GF-D8 (cell line): ENCODE measurements at regions not wholly inside any gene's neighbourhood (a gene's known extent, or its start where the extent isn't known, plus 50 kb on each side); places are given as distances from the start of the nearest gene placed in this dataset.

Experiments
- DNase-seq: peaks from one replicate; lab custom pipeline; 2025; lab: John Stamatoyannopoulos, UW

DNA sequence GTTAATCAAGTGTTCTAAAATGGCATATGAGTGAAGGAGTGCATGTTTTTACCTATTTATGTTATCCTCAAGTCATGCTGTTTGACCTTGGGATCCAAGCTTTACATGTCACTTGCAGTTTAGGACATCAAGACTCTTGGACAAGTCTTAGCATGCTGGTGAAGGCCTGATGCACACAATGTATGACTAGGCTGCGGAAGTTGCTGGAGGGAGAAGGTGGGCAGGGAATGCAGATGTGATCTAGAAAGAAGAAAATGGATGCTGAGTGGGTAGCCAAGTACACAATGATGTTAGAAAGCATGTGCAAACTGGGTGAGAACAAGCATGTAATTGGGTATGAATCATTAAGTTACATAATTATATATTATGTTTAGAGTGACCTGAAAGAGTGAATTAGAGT lies 301.8 kb downstream of the BRINP2 start:
- DNase-seq = no peak

DNA sequence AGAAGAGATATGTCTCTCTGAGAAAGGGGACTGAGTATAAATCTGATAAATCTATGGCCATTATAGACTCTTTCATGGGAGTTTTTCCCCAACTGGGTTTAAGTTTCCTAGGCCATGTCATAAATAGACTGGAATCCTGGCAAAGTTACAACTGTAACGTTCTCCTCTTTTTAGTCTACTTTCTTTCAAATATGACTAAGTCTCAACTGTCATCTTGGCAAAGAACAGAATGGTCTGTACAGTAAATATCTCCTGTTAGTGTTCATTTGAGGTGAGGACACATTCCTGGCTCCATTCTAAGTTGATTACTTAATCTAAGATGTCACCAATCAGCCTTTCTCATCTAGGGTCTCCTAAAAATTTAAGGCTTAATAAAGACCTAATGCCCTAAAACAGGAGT lies 300.5 kb downstream of the BRINP2 start:
- DNase-seq = no peak

DNA sequence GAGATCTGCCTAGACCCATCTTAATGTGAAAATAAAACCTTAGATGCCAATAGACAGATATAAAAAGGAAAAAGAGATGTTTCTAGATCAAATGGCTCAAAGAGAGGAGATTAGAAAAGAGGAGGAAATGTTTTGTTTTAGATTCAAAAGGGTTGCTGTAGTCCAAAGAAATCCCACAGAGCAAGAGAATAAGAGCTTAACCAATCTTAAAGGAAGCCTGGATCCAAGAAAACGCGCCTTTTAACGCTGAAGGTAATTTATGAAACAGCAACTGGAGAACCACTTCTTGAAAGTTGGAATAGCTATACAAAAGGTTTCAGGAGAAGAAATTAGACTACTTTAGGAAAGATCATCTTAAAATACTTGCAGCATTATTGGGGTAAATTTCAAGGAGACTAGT lies 298.8 kb downstream of the BRINP2 start:
- DNase-seq = no peak

DNA sequence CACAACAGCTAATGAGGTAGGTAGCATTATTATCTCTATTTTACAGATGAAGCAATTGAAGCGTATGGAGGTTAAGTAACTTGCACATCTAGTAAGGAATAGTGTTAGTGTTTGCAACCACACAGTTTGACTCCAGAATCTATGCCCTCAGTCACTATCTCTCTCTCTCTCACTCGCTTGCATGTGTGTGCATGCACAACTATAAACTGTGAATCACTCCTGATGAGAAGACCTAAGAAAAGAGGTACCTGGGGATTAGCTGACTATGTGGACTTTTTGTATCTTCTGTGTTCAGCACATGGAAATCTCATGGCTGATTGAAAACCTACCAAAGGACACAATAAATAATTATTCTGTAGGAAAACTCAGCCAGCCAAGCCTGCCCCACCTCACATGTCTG lies 295.5 kb downstream of the BRINP2 start:
- DNase-seq = no peak

DNA sequence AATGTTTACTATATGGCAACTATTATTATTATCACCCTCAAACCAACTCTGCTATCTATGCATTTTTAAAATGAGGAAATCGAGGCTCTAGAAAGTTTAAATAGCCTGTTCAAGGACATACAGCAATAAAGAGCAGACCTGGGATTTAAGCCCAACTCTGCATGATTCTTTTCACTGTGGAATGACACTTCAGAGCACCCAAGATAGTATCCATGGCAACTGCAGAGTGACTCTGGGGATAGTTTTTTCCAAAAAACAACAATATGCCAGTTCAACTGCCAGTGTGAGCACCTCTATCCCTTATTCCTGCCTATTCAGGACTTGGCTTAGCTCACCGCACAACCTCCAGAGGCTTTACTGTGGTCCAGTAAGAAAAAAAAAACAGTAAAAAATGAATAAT lies 293.9 kb downstream of the BRINP2 start:
- no peak for DNase-seq

DNA sequence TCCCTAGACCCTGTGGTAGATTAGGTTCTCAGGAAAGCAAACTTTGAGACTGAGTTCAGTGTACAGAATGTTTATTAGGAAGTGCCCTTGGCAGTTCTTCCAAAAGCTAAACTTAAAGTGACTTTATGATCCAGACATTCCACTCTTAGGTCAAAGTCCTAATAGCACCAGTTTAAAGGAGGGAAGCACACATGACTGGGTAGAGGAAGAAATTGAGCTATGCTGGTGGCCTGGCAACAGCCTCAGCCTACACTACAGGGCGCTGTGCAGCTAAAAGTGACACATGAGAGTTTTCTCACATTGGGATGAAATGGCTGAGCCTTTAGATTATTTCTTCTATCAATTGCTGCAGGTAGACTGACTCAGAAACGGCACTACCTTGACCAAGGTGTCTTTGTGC lies 280.4 kb downstream of the BRINP2 start:
- no peak for DNase-seq

DNA sequence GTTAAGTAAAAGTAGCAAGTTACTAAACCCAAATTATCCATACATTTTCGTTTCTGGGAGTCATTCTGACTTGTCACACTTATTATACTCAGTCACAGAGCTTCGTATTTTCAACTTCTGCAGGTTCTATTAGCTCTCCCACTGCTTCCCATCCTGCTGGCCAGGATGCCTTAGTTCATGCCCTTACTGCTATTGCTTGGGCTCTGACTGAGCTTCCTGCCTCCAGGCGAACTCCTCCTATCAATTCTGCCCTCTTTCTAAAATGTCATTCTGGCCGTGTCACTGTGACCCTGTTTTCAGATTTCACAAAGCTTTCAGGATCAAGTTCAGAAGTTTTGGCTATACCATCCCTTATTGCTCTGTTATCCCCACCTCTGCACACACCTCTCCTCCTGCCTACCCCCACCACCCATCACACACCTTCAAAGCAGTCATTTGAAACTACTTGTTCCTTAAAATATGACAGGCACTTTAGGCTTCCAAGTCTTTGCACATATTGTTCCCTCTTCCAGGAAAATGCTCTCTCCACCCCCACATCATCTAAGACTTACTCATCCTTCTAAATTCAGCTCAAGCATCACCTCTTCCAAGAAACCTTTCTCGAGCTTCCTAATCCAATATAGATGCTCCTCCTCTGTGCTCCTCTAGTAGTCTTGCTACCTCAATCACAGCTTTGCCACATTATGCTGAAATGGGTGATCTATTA lies 278.0 kb downstream of the BRINP2 start:
- no peak for DNase-seq

DNA sequence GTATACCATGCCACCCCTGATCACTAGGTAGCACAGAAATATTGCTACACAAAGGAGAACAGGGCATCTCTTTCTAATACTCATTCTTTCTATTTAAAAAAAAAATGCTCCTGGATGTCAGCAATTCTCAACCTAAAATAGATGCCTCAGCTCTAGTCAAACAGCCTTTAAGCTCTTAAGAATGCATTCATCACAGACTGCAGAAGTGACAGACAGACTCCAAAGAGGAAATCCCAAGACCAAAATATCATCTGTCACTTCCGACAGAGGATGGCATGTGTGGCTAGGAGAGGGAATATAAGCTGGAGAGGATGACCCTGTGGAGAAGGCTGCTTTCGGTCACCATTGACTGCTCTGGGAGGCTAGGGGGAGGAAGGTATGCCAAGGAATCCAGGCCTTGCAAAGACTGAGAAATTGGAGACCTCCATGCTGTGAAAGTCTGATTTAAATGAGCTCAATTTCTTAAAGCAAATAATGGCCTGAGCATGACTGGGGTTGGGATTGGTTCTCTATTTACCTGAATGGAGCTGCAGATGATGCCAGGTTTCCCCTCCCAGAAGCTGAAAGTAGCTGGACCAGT lies 277.4 kb downstream of the BRINP2 start:
- DNase-seq = no peak

DNA sequence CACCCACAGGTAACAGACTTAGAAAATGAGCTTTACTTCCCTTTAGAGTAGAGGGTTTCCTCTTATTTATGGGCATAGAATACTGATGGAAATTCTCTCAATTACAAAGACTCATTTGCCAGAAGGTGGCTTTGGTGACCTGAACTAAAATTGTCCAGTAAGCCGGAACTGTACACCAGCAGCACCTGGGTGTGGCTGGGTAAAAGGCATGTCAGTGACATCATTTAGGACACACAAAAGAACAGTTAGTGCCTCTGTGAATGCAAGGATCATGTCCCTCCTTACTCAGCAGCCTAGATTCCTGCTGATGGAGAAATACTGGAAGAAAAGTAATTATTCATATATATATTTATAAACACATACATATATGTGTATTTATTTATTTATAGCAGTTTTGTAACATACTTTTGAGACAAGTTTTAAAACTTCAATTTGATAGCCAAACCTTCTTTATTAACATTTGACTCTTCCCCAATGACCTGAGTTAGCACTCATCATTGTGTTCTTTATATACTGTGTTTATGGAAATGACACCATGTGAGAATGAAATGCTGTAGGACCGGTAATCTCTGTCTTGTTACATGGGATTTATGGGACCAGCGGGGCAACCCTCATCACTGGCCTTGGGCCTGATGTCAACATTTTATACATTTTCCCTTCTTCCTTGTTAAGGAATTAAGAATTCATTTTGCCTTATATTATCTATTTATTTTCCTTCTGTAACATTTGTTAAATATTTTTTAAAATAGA lies 274.4 kb downstream of the BRINP2 start:
- DNase-seq = no peak

DNA sequence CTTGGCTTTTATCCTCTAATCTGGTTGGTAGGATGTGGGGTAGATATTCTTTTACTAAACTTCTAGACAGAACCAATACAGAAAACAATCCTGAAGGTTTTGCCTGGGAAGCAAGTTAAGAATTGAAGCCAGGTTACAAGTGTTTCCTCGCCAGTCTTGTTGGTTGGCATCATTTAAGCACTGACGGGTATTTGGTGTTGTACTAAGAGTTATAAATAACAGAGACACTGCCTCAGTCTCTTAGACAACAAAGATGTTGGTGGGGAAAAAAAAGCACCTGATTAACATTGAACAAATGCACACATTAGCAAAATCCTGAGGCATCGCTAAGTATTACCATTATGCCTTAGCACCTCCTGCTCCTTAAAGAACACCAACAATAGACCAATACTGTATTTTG lies 272.2 kb downstream of the BRINP2 start:
- no peak for DNase-seq

DNA sequence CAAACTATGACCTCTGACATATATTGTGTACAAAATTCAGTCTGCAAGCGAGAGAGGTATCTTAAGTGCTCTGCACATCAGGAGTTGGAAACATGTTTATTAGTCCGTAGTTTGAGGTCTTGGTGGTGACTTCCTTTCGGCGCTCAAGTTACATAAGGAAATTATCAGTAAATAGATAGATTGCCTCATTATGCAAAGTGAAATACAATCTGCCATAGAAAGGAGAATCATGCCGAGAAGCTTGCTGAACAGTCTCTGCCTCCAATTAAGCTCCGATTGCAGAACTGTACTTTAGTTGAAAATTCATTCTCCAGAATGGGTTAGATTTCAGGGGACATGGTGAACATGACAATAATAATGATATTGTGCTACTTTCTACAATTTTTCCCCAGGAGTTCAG lies 271.8 kb downstream of the BRINP2 start:
- DNase-seq = no peak

DNA sequence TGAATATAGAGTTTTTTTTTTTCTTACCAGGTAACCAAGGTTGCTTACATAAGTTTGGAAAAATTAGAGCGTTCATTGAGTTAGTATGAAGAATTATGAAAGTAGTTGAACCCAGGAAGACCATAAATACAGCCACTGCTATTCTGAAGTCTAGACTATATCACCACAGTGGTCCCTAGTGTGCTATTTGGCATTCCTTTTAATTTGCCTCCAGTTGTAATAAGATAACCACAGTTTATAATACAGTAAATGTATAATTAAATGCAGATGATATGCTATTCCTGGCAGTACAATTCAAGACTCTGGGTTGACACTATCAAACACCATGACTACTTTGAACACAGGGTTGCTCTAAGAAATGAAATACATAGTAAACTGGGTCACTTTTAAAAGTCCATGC lies 270.5 kb downstream of the BRINP2 start:
- no peak for DNase-seq

DNA sequence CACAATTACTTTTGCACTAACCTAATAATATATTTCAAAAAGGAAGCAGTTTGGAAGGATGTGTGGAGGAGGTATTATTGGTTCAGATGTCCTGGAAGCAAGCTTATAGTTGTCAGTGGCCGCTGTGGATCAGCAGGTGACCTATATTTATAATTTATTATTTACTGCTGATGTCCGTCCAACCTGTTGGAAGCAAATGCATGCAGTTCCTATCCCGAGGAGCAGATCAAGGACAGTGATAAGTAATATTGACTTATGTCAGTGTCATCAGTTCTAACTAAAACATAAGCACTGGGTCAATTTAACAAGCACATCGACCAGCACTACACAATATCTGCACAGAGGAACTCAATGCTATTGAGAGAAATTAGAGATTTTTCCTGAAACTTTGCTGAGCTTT lies 270.1 kb downstream of the BRINP2 start:
- no peak for DNase-seq

DNA sequence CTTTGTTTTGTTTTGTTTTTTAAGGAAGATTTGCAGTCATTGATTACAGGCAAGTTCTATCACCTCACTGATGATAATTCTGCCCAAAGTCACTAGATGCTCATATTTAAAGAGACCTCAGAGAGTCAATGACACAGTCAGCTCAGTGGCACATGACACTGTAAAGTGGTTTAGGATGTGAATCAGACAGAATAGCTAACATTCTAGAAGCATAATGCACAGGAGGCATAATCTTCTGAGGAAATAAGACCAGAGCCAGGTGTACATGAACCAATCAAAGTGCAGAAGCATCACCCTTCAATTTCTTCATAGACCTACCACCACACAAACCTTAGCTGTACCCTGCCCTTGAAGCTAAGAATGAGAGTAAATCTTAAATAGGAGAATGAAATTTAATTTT lies 268.5 kb downstream of the BRINP2 start:
- DNase-seq = no peak

DNA sequence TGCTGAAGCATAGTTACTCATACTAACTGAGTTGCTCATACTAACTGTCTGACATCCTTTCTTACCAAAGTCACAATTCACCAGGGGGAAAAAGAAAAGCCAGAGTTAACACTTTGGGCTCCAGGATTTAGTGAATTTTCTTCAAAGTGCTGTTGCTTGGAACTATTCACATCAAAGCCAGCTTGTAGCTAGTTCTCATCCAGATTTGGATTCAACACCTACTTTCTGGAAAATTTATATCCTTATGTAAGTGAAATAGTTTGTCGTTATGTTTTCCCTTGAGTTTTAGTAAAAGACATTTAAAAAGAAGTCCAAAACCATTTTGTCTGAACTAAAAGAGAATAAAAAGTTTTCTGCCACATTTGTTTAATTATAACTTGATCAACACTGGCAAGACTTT lies 264.6 kb downstream of the BRINP2 start:
- DNase-seq = no peak

DNA sequence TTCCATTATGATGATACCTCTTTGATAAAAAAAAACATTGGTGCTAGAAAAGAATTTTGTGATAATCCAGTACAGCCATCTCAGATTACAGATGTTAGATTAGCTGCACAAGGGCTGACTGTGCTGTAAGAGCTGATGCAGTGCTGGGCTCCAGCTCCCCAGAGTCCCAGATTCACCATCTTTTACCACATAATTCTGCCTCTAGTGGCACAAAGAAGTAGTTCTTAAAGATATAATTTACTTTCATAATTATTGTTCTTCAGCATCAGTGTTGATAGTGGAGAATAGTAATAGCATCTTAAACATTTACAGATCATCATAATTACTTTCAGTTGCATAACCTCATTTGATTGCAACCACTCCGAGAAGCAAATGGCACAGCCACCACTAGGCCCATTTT lies 262.1 kb downstream of the BRINP2 start:
- DNase-seq = no peak

DNA sequence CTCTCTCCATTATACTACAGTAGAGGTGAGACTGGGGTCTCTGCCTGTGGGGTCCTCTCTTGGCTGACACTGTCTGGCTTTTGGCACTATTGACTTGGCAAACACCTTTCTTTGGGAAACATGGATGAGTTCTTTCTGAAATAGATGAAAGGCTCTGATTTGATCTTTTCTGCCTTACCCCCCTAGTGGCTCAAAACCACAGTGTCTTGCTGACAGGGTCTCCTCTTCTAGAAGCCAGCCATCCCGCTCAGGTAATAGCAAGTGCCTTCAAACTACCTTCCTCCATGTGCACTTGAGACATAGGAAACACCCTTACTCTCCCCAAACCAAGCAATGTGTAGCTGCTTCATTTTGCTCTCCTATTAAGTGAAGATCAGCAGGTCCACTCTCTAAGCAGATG lies 260.4 kb downstream of the BRINP2 start:
- no peak for DNase-seq

DNA sequence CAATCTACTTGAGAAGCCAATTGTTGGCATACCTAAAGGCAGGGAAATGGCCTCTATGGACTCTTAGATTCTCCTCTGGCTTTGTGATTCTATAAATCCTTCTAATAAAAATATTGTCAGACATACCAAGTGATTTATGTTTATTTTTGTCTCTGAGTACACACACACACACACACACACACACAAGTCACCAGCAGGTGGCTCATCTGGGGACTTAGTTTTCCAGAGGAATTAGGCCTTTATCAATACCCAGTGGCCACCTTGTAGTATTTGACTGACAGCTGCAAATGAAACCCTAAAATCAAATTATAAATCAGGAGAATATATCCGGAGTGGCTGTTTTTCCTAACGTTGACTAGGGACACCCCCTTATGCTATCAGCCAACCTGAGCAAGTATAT lies 258.5 kb downstream of the BRINP2 start:
- DNase-seq = no peak

DNA sequence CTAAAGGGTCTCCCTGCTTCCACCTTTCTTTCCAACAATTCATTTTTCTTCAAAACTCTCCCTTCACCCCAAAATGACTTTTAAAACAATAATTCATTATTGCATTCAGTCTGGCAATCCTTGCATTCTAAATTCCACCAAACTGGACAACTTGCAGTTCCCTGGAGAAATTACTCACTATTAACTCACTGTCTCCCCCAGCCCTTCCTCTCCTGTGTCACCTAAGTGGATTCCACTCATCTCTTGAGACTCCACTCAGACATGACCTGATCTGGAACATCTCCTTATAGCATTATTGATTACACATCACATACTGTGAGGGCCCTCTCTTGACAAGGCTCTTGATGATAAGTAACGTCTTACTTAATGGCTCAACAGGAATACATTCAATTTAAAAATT lies 257.1 kb downstream of the BRINP2 start:
- no peak for DNase-seq

DNA sequence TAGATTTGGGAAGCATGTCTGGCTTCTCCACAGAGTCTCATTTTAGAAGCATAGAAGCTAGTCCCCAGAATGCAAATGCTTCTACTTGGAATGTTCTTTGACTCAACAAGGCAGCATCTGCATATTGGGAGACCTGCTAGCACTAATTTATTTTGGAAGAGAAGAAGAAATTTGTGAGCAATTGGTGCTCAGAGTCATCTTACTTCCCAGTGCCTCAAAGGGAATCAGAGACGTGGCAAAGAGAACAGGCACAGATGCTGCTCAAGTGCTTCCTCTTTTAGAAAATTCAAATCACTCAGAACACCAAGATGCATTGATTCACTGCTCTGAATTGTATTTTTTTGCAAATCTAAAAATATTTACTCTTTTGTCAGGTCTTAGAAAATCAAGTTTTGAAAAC lies 255.7 kb downstream of the BRINP2 start:
- DNase-seq = no peak

DNA sequence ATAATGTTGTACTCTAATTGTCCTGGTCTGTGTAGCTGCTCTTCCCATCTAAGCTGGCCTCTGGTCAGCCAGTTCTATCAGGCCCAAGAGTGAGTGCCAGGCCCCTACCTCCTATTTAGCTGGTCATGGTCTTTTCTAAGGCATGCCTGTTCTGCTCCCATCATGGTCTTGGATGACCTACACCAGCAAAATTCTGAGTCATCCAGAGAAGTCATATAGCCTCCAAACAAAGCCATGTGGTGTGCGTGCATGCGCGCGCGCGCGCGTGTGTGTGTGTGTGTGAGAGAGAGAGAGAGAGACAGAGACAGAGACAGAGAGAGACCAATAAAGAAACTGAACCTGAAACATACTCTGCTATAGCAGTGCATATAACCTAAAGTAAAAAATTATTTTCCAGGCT lies 254.4 kb downstream of the BRINP2 start:
- DNase-seq = no peak

DNA sequence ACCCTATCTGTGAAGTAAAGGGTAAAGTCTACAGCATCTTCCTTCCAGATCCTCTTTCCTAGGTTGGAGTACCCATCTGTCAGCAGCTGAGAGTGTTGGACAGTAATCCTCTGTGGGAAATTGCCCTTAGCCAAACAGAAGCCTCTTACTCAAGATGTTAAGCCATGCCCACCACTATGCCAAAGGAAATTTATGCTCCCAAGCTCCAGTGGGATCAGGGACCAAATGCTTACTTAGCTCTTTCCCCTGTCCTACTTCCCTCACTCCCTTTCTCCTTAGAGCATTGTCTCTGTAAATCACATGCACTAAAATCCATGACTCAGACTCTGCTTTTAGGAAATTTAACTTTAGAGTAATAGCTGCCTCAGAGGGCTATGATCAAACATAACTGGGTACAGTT lies 254.0 kb downstream of the BRINP2 start:
- DNase-seq = no peak

DNA sequence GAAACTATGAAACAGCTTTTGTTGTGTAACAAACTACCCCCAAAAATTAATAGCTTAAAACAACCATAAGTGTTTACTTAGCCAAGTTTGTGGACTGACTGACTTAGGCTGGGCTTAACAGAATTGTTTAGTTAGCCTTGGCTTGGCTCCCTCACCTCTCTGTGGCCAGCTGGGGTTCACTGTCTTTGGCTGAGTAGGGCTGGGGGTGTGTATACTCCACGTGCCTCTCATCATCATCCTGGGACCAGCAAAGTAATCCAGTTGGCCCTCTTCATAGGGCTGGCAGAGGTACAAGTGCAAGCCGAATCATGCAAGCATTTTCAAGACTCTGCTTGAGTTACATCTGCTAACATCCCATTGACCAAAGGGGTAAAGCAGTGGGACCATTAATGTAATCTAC lies 252.3 kb downstream of the BRINP2 start:
- DNase-seq = no peak
